ENCODE measurements at regions not wholly inside any gene's neighbourhood (a gene's known extent, or its start where the extent isn't known, plus 50 kb on each side); places are given as distances from the start of the nearest gene placed in this dataset.

GRCh38 chr7:54664235-54665228 lies 94.5 kb downstream of the SEC61G start:
- Mint-ChIP-seq H3K36me3 (ENCODE audit: low read depth) (peaks cover 2% of the 10 kb centered on the region), H3K9me3 (peaks cover 6% of the 10 kb centered on the region), H3K27ac (no peak overlapping the region)

DNA sequence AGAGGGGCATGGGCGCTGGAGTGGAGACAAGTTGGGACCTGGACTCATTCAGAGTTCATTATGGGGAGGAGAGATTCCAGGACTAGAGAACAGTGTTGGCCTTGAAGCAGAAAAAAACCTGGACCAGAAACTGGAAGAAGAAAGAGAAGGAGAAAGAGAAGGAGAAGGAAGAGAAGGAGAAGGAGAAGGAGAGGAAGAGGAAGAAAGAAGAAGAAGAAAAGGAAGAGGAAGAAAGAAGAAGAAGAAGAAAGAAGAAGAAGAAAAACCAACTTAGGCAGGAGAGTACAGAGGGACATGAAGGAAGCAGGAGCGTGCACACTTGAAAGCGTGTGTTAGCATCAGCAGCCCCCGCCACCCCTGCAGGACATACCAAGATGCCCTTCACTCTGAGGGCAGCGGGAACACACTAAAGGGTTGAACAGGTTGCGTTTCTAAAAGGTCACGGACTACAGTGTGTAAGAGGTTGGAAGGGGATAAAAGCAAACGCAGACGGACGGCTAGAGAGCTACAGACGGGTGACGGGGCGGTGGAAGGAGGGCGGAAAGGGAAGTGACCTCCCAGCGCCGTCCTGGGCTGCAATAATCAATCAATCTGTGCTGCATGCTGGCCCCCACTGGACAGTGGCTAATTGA lies 95.3 kb downstream of the SEC61G start:
- H3K9me3 Mint-ChIP-seq = peaks cover 3% of the 10 kb centered on the region
- CTCF ChIA-PET = no interaction called here
- intact Hi-C loops (cut with micrococcal nuclease) = no loop called here
- peaks cover 2% of the 10 kb centered on the region for H3K36me3 Mint-ChIP-seq (ENCODE audit: low read depth)
- DNase-seq = no peak
- H3K4me3 Mint-ChIP-seq = peak overlapping the region; percentile 28
- peaks cover 11% of the 10 kb centered on the region for H3K4me1 Mint-ChIP-seq (ENCODE audit: low read depth)
- H3K27ac Mint-ChIP-seq = no peak overlapping the region
- H3K27me3 Mint-ChIP-seq (ENCODE audit: low read depth) = peaks cover 47% of the 10 kb centered on the region

More at GRCh38 chr7:54664235-54665228, 94.5 kb downstream of the SEC61G start:
- Mint-ChIP-seq H3K27me3 (ENCODE audit: low read depth) (peaks cover 47% of the 10 kb centered on the region), H3K4me1 (ENCODE audit: low read depth) (peaks cover 11% of the 10 kb centered on the region), H3K4me3 (peak overlapping the region; percentile 28)
- CTCF ChIA-PET = no interaction called here
- intact Hi-C loops (cut with micrococcal nuclease) = no loop called here
- DNase-seq = peak; percentile 28

GRCh38 chr7:54663186-54663585 lies 95.8 kb downstream of the SEC61G start:
- Mint-ChIP-seq H3K36me3 (ENCODE audit: low read depth) (peaks cover 2% of the 10 kb centered on the region), H3K27ac (no peak overlapping the region), H3K4me1 (ENCODE audit: low read depth) (peaks cover 11% of the 10 kb centered on the region), H3K4me3 (no peak overlapping the region), H3K9me3 (peaks cover 3% of the 10 kb centered on the region), H3K27me3 (ENCODE audit: low read depth) (peaks cover 47% of the 10 kb centered on the region)
- CTCF ChIA-PET = interaction anchor here (0.6 kb wide), 1 partner anchor 1527 kb away, joined by 3 read pairs; no protein-coding TSS in a partner anchor
- intact Hi-C loops (cut with micrococcal nuclease) = no loop called here
- DNase-seq = no peak

- Mint-ChIP-seq H3K4me3 (no peak overlapping the region), H3K9me3 (peaks cover 3% of the 10 kb centered on the region), H3K36me3 (ENCODE audit: low read depth) (peaks cover 2% of the 10 kb centered on the region), H3K27ac (no peak overlapping the region), H3K27me3 (ENCODE audit: low read depth) (peaks cover 47% of the 10 kb centered on the region), H3K4me1 (ENCODE audit: low read depth) (peaks cover 11% of the 10 kb centered on the region)
- intact Hi-C loops (cut with micrococcal nuclease) = no loop called here
- DNase-seq = no peak
- CTCF ChIA-PET = interaction anchor here (0.6 kb wide), 2 partner anchors 11 to 1526 kb away, joined by 3 read pairs; no protein-coding TSS in a partner anchor
Measured at GRCh38 chr7:54662701-54663100, 96.3 kb downstream of the SEC61G start.

DNA sequence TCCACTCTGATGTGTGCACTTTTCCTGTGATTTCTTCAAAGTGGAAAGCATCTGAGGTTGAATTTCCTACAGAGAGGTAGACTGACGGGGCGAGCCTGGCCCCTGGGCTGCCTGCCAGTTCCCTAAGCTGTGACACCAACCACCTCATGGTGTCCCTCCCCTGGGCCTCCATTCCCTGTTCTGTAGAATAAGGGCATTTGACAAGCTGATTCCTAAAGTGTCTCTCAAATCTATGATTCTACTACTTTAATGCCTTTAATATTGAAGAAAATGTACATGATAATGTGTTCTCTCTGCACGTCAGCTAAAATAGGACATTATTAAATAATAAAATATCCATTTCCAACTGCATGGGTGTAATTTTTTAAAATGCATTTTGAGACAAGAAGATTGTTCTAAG lies 105.1 kb downstream of the SEC61G start:
- Mint-ChIP-seq H3K4me3 (no peak overlapping the region), H3K9me3 (no peaks in the 10 kb centered on the region), H3K36me3 (ENCODE audit: low read depth) (no peaks in the 10 kb centered on the region), H3K27me3 (ENCODE audit: low read depth) (no peaks in the 10 kb centered on the region), H3K4me1 (ENCODE audit: low read depth) (no peaks in the 10 kb centered on the region), H3K27ac (no peak overlapping the region)
- CTCF ChIA-PET = no interaction called here
- intact Hi-C loops (cut with micrococcal nuclease) = no loop called here
- DNase-seq = no peak

- H3K4me1 Mint-ChIP-seq (ENCODE audit: low read depth) = no peaks in the 10 kb centered on the region
- intact Hi-C loops (cut with micrococcal nuclease) = no loop called here
- no peaks in the 10 kb centered on the region for H3K27me3 Mint-ChIP-seq (ENCODE audit: low read depth)
- H3K4me3 Mint-ChIP-seq = no peak overlapping the region
- CTCF ChIA-PET = no interaction called here
- H3K9me3 Mint-ChIP-seq = no peaks in the 10 kb centered on the region
- no peak for DNase-seq
- H3K36me3 Mint-ChIP-seq (ENCODE audit: low read depth) = no peaks in the 10 kb centered on the region
- no peak overlapping the region for H3K27ac Mint-ChIP-seq
Measured at GRCh38 chr7:54643064-54643463, 100.9 kb downstream of the VSTM2A start.

DNA sequence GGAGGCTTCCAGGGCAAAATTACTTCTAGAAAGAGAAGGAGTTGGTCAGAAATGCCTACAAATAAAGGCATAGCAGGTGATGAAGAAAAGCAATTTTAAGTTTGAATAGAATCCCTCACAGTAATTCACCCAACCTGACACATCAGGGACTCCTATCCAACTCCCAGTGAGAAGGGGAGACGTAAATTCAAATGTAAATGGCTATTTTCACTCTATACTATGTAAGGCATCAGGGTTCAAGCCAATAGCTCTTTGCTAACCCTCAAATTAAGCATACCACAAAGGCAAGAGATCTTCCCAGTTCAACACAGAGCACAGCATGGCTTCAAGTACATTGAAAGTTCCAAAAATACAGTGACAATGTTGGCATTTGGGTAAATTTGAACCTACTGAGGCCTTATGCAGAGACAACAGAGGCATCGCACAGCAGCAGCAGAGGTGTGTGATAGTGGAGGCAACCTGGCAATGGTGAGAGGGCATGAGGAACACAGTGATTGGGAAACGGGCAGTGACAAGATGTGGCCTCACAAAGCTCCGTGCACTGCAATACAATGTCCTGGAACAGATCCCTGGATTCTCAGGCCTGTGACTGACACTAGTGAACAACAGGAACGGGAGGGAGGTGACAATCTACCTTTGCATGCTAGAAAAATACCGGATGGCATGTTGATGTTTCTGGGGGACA lies 95.7 kb downstream of the VSTM2A start:
- CTCF ChIA-PET = no interaction called here
- Mint-ChIP-seq H3K4me3 (no peak overlapping the region), H3K27me3 (ENCODE audit: low read depth) (no peaks in the 10 kb centered on the region), H3K27ac (no peak overlapping the region), H3K4me1 (ENCODE audit: low read depth) (no peaks in the 10 kb centered on the region), H3K9me3 (peaks cover 1% of the 10 kb centered on the region), H3K36me3 (ENCODE audit: low read depth) (no peaks in the 10 kb centered on the region)
- no peak for DNase-seq
- intact Hi-C loops (cut with micrococcal nuclease) = no loop called here

DNA sequence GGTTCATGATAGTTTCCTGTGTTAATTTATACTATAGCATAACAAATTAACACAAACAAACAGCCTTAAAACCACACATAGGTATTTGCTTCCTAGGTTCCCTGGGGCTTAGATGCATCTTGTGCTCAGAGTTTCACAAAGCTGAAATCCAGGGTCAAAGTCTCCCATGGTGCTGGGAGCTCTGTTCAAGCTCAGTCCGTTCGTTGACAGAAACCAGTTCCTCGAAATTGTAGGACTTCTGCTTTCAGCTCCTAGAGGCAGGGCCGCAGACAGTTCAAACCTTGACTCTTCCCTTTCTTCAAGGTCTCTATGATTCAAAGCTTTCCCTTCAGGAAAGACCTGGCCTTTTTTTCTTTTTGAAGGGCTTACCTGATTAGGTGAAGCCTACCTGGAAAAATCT lies 90.5 kb downstream of the VSTM2A start:
- CTCF ChIA-PET = no interaction called here

DNA sequence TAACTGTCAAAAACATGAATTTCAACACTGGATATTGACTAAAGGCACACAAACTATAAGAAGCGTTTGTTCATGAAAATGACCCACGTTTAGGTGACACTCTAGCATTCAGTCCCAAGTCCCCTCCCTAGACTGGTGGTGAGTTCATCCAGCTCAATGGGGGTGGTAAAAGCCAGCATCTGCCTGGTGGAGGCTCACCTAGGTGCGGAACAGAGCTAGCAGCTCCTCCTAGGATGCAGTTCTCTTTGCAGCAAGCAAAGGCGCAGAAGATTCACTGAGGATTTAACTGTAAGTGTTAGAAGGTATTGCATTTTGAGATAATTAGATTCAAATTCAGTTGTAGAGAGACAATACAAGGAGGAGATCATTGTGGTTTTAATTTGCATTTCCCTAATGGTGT lies 87.6 kb downstream of the VSTM2A start:
- CTCF ChIA-PET = no interaction called here
- intact Hi-C loops (cut with micrococcal nuclease) = no loop called here
- no peaks in the 10 kb centered on the region for H3K4me1 Mint-ChIP-seq (ENCODE audit: low read depth)
- H3K9me3 Mint-ChIP-seq = peaks cover 20% of the 10 kb centered on the region
- no peak overlapping the region for H3K4me3 Mint-ChIP-seq
- no peak for DNase-seq
- H3K27me3 Mint-ChIP-seq (ENCODE audit: low read depth) = no peaks in the 10 kb centered on the region
- no peaks in the 10 kb centered on the region for H3K36me3 Mint-ChIP-seq (ENCODE audit: low read depth)
- H3K27ac Mint-ChIP-seq = no peak overlapping the region

More for the DNA sequence above, 90.5 kb downstream of the VSTM2A start:
- no peak for DNase-seq
- peaks cover 20% of the 10 kb centered on the region for H3K9me3 Mint-ChIP-seq
- H3K27ac Mint-ChIP-seq = no peak overlapping the region
- no peaks in the 10 kb centered on the region for H3K27me3 Mint-ChIP-seq (ENCODE audit: low read depth)
- intact Hi-C loops (cut with micrococcal nuclease) = no loop called here
- no peaks in the 10 kb centered on the region for H3K4me1 Mint-ChIP-seq (ENCODE audit: low read depth)
- no peak overlapping the region for H3K4me3 Mint-ChIP-seq
- H3K36me3 Mint-ChIP-seq (ENCODE audit: low read depth) = no peaks in the 10 kb centered on the region

- CTCF ChIA-PET = no interaction called here
- Mint-ChIP-seq H3K36me3 (ENCODE audit: low read depth) (no peaks in the 10 kb centered on the region), H3K27ac (no peak overlapping the region), H3K27me3 (ENCODE audit: low read depth) (peaks cover 2% of the 10 kb centered on the region), H3K4me1 (ENCODE audit: low read depth) (no peaks in the 10 kb centered on the region), H3K9me3 (peaks cover 9% of the 10 kb centered on the region), H3K4me3 (no peak overlapping the region)
- intact Hi-C loops (cut with micrococcal nuclease) = no loop called here
- no peak for DNase-seq
Measured at GRCh38 chr7:54622696-54623309, 80.6 kb downstream of the VSTM2A start.
